22Rv1 (cell line): ENCODE measurements at regions not wholly inside any gene's neighbourhood (a gene's known extent, or its start where the extent isn't known, plus 50 kb on each side); places are given as distances from the start of the nearest gene placed in this dataset.
"Not testable (repeated sequence)": the region's sequence is repeated elsewhere in the genome, so short reads cannot be mapped to it uniquely, and the experiment has no call there.

Experiments used
- ZFX ChIP-seq: fragments of 450-650 bp; IDR thresholded peaks from 2 replicates; pipeline ENCODE4 v1.6.1; 2017; ENCODE audit warnings: antibody characterized with exemption, borderline replicate concordance
- TF ChIP-seq, protein P1 (sequence below): fragments of 450-650 bp; IDR thresholded peaks from 2 replicates; pipeline ENCODE4 v1.5.1; 2017; ENCODE audit warnings: mild to moderate bottlenecking

DNA sequence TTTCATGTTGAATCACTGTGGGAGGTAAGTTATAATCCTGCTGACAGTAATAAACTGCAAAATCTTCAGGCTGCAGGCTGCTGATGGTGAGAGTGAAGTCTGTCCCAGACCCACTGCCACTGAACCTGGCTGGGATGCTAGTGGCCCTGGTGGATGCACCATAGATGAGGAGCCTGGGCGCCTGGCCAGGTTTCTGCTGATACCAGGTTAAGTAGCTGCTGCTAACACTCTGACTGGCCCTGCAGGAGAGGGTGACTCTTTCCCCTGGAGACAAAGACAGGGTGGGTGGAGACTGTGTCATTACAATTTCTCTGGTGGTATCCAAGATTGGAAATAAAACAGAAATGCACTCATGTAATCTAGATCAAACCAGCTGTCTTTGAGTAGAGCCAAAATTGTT is 287.0 kb downstream of the RPIA start:
- TF ChIP-seq, protein P1, sequence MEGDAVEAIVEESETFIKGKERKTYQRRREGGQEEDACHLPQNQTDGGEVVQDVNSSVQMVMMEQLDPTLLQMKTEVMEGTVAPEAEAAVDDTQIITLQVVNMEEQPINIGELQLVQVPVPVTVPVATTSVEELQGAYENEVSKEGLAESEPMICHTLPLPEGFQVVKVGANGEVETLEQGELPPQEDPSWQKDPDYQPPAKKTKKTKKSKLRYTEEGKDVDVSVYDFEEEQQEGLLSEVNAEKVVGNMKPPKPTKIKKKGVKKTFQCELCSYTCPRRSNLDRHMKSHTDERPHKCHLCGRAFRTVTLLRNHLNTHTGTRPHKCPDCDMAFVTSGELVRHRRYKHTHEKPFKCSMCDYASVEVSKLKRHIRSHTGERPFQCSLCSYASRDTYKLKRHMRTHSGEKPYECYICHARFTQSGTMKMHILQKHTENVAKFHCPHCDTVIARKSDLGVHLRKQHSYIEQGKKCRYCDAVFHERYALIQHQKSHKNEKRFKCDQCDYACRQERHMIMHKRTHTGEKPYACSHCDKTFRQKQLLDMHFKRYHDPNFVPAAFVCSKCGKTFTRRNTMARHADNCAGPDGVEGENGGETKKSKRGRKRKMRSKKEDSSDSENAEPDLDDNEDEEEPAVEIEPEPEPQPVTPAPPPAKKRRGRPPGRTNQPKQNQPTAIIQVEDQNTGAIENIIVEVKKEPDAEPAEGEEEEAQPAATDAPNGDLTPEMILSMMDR: not testable (repeated sequence)
- TF ChIP-seq ZFX: not testable (repeated sequence)
